ENCODE measurements at regions not wholly inside any gene's neighbourhood (a gene's known extent, or its start where the extent isn't known, plus 50 kb on each side); places are given as distances from the start of the nearest gene placed in this dataset.

DNA sequence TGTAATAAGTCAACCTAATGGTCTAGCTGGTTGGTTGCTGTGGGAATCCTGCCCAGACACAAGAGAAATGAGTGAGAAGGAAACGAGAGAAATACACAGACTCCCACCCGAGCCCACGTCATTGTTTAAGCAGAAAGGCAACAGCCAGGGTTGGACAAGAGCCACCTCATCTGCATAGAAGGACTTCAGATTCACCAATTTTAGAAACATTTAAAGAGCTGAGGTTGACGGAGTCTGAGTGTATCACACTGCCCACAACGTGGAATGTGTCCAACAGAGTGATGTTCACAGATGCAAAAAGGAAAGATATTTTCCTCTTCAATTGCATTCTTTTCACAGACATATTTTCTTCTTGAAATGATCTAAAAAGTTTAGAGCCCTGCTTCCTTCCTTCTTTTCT lies 349.5 kb downstream of the AGTPBP1 start:
- no peak for DNase-seq (ENCODE audit: low spot score)
- TF ChIP-seq, protein P1, sequence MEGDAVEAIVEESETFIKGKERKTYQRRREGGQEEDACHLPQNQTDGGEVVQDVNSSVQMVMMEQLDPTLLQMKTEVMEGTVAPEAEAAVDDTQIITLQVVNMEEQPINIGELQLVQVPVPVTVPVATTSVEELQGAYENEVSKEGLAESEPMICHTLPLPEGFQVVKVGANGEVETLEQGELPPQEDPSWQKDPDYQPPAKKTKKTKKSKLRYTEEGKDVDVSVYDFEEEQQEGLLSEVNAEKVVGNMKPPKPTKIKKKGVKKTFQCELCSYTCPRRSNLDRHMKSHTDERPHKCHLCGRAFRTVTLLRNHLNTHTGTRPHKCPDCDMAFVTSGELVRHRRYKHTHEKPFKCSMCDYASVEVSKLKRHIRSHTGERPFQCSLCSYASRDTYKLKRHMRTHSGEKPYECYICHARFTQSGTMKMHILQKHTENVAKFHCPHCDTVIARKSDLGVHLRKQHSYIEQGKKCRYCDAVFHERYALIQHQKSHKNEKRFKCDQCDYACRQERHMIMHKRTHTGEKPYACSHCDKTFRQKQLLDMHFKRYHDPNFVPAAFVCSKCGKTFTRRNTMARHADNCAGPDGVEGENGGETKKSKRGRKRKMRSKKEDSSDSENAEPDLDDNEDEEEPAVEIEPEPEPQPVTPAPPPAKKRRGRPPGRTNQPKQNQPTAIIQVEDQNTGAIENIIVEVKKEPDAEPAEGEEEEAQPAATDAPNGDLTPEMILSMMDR (IDR thresholded peaks at IDR 0.05; ENCODE audit: extremely low read depth, missing control alignments) = no peak

DNA sequence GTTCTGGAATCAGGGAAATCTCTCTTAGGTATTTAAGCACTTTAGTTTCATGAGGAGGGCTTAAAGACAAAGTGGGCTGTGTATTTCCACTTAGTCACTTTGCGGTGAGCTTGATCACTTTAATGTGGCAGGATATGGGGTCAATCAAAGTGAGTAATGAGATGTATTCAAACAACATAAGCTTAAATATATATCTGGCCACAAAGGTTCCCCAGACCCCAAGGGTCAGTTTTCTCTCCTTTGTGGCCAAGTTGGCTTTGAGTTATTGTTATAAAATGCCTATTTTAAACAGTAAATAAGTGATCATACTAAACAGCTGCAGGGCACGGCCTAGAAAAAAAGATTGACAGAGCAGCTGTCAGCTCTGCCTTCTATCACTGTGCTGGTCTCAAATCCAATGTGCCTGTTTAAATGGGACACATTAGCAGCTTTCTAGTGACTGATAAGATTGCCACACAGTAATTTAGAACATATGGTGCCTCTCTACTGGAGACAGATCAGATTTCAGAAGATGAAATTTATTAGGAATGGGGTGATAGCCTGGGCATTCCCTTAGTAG lies 363.9 kb downstream of the AGTPBP1 start:
- no peak for DNase-seq (ENCODE audit: low spot score)
- TF ChIP-seq, protein P1 (IDR thresholded peaks at IDR 0.05; ENCODE audit: extremely low read depth, missing control alignments) = no peak

DNA sequence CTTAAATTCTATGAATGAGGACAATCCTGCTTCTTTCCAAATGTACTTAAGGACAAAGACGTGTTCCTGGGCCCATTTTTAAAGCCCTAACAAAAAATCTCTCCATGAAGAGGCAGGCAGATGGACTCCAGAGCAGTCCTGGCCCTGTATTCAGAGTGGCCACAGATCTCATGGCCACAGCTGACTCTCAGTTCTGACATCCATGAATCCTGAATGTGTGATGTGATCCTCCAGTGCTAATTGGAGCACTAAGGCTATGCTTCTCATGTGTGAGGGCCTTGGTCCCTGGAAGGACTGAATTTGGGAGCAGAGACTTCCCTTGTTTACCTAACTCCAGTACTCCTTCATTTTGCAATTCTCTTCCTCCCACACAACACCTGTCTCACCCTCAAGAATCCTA lies 373.0 kb downstream of the AGTPBP1 start:
- TF ChIP-seq, protein P1 (IDR thresholded peaks at IDR 0.05; ENCODE audit: extremely low read depth, missing control alignments) = no peak
- DNase-seq (ENCODE audit: low spot score) = no peak

DNA sequence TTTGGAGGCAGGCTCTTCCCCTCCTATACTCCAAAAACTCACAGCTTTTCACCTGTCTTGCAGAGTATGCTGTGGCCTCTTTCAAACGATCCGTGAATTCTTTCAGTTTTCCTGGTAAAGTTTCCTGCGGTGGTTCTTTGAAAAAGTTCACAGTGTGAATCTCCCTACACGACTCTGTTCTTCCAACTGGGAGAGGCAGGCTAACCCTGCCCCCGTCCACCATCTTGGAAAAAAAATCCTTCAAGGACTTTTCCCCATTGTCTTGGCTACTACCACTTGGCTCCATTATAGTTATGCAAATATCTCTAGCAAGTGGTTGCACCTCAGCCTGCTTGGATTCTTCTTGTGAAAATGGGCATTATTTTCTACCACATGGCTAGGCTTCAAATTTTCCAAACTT lies 382.6 kb downstream of the AGTPBP1 start:
- DNase-seq (ENCODE audit: low spot score) = no peak
- TF ChIP-seq, protein P1 (IDR thresholded peaks at IDR 0.05; ENCODE audit: extremely low read depth, missing control alignments) = no peak

DNA sequence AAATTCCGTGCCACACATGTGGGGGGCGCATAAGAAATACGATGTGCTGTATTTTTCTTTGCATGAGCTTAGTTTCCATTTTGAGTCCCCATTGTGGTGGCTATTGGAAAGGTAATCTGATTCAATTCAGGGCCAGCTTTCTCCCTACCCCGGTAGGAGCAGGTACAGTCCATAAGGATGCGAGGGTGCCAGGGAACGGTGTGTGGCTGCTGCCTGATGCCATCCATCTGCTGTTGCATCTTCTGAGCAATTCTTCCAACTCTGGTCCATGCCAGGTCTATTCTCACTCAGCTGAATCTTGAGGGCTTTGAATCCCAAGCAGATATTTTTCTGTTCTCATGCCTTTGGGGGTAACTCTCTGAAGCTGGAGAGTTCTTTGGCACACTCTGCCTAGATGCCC lies 392.7 kb downstream of the AGTPBP1 start:
- no peak for DNase-seq (ENCODE audit: low spot score)
- TF ChIP-seq, protein P1 (IDR thresholded peaks at IDR 0.05; ENCODE audit: extremely low read depth, missing control alignments) = no peak

DNA sequence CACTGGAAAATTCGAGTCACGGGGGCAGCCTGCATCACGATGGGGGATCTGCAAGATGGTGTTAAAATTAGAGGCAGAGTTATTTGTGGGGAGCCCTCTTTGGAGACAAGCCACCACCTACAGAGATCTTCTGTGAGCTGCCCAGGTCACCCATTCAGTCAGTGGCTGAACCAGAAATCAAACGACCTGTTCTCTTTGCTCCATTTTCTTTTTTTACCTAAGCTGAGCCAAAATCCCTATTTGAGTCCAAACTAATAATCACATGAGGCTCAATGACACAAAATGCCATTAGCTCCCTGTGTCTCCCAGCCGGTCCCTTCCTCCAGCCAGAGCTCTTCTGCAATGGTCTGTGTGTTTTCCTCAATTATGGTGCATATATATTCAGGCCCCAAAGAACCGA lies 394.2 kb downstream of the AGTPBP1 start:
- TF ChIP-seq, protein P1 (IDR thresholded peaks at IDR 0.05; ENCODE audit: extremely low read depth, missing control alignments) = no peak
- DNase-seq (ENCODE audit: low spot score) = no peak

DNA sequence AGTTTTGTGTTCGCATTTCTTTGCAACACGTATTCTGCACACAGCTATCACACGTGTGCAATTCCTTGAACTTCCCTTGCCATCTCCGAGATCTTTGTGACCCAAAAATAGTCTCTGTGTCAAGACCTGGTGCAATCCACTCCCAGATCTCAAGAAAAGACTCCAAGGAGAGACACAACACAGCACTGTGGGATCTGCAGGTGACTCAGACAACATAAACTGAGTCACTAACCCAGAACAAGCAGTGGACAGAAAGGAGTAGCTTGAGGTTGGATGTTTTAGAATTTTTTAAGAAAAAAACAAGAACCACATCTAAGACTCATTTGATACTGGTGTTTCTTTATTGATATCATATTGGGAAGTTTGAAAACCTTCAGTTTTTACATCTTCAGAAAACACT lies 396.9 kb downstream of the AGTPBP1 start:
- TF ChIP-seq, protein P1 (IDR thresholded peaks at IDR 0.05; ENCODE audit: extremely low read depth, missing control alignments) = no peak
- DNase-seq (ENCODE audit: low spot score) = no peak
